Hippocampal formation (tissue), 2 donors: ENCODE measurements at regions not wholly inside any gene's neighbourhood (a gene's known extent, or its start where the extent isn't known, plus 50 kb on each side); places are given as distances from the start of the nearest gene placed in this dataset.
"Not testable (repeated sequence)": the region's sequence is repeated elsewhere in the genome, so short reads cannot be mapped to it uniquely, and the experiment has no call there.

Source experiments
- DNase-seq, 2 donors: peaks; one replicate each; lab custom pipeline; 2025; lab: John Stamatoyannopoulos, UW

- DNase-seq, result no peak
Measured at GRCh38 chr1:90349510-90349909, 354.6 kb downstream of the ZNF326 start.

GRCh38 chr1:90348934-90349333 is 354.0 kb downstream of the ZNF326 start:
- no peak for DNase-seq

GRCh38 chr1:90348459-90348858 is 353.5 kb downstream of the ZNF326 start:
- not testable (repeated sequence) for DNase-seq

GRCh38 chr1:90347366-90347765 is 352.5 kb downstream of the ZNF326 start:
- no peak for DNase-seq

GRCh38 chr1:90346757-90347156 is 351.8 kb downstream of the ZNF326 start:
- DNase-seq, result no peak

GRCh38 chr1:90346349-90346748 is 351.4 kb downstream of the ZNF326 start:
- DNase-seq, result no peak

GRCh38 chr1:90344963-90345730 is 350.2 kb downstream of the ZNF326 start:
- DNase-seq, result no peak

- no peak for DNase-seq
Measured at GRCh38 chr1:90341516-90341915, 346.6 kb downstream of the ZNF326 start.

GRCh38 chr1:90340606-90341005 is 345.7 kb downstream of the ZNF326 start:
- no peak for DNase-seq

GRCh38 chr1:90339811-90340210 is 344.9 kb downstream of the ZNF326 start:
- DNase-seq, result no peak

GRCh38 chr1:90336552-90337324 is 341.8 kb downstream of the ZNF326 start:
- no peak for DNase-seq

GRCh38 chr1:90335558-90335957 is 340.6 kb downstream of the ZNF326 start:
- no peak for DNase-seq

GRCh38 chr1:90334137-90334536 is 339.2 kb downstream of the ZNF326 start:
- DNase-seq, result no peak

GRCh38 chr1:90325168-90325567 is 330.3 kb downstream of the ZNF326 start:
- DNase-seq, result no peak

GRCh38 chr1:90322186-90322585 is 327.3 kb downstream of the ZNF326 start:
- no peak for DNase-seq

GRCh38 chr1:90319918-90320317 is 325.0 kb downstream of the ZNF326 start:
- no peak for DNase-seq

- DNase-seq, result no peak
Measured at GRCh38 chr1:90318431-90318830, 323.5 kb downstream of the ZNF326 start.

GRCh38 chr1:90317628-90318027 is 322.7 kb downstream of the ZNF326 start:
- DNase-seq, result no peak

GRCh38 chr1:90314533-90314932 is 319.6 kb downstream of the ZNF326 start:
- DNase-seq, result no peak

- DNase-seq, result peak in 1 of 2 donors; percentile 5
Measured at GRCh38 chr1:90313778-90314177, 318.9 kb downstream of the ZNF326 start.

- DNase-seq, result no peak
Measured at GRCh38 chr1:90309806-90310205, 314.9 kb downstream of the ZNF326 start.

- no peak for DNase-seq
Measured at GRCh38 chr1:90308421-90308820, 313.5 kb downstream of the ZNF326 start.

GRCh38 chr1:90305577-90305976 is 310.7 kb downstream of the ZNF326 start:
- no peak for DNase-seq
